HG03520 (cell line): ENCODE measurements at regions not wholly inside any gene's neighbourhood (a gene's known extent, or its start where the extent isn't known, plus 50 kb on each side); places are given as distances from the start of the nearest gene placed in this dataset.
"Not testable (repeated sequence)": the region's sequence is repeated elsewhere in the genome, so short reads cannot be mapped to it uniquely, and the experiment has no call there.

ENCODE experiments used
- ATAC-seq: cut with Tn5 transposase; IDR thresholded peaks from one replicate; pipeline ENCODE4 v1.9.1; 2021; ENCODE audit warnings: mild to moderate bottlenecking, moderate library complexity; ENCODE audit not compliant: unreplicated experiment

DNA sequence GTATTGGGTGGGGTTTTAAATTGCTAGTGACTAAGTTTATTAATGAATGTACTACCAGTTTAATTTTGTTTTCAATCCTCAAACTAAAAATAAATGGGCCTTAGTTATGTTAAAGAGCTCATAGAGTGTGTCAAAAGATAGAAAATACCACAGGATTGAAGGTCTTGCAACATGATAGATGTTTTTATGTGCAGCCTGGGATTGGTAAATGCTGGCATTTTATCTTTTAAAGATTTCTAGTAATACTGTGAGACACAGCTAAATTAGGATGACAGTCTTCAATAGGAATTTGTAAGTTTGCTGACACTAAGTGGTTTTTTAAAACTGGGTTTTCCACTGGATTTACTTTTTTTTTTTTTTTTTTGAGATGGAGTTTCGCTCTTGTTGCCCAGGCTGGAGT lies 122.3 kb downstream of the HAUS1 start:
- no peak for ATAC-seq

DNA sequence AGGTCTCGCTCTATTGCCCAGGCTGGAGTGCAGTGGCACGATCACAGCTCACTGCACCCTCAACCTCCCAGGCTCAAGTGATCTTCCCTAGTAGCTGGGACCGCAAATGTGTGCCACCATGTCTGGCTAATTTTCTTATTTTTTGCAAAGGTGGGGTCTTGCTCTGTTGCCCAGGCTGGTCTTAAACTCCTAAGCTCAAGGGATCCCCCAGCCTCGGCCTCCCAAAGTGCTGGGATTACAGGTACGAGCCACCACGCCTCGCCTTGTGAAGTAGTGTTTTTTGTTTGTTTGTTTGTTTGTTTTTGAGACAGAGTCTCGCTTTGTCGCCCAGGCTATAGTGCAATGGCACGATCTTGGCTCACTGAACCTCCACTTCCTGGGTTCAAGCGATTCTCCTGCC lies 125.5 kb downstream of the HAUS1 start:
- ATAC-seq = not testable (repeated sequence)

DNA sequence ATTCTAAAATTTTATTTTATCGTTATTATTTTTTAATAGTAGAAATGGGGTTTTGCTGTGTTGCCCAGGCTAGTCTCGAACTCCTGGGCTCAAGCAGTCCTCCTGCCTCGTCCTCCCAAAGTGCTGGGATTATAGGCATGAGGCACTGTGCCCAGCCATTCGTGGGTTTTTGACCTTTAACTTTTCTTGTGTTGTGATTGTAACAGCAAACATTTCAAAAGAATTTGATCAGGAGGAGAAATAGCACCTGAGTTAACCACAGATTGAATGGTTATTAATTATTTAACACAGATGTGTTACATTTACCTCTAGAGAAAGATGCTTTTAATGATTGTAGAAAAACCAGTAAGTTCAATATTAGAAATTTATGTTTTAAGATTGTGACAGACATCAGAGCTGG lies 132.0 kb downstream of the HAUS1 start:
- ATAC-seq = no peak

DNA sequence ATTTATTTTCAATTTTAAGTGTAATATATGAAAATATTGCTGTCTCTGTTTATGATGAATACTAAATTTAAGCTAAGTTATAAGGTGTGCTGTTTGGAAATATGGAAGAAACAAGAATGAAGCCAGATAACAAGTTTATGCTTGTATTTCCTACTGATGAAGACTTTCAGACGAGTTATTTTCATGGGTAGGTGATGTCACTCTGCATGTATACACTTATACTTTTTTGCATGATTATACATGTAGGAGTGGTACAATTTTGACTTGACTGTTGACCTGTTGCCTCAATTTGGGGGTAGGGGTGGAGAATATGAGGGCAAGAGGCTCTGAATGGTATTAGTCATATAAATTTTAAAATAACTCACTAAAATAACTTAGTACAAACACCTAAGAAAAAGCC lies 133.7 kb downstream of the HAUS1 start:
- ATAC-seq = no peak

DNA sequence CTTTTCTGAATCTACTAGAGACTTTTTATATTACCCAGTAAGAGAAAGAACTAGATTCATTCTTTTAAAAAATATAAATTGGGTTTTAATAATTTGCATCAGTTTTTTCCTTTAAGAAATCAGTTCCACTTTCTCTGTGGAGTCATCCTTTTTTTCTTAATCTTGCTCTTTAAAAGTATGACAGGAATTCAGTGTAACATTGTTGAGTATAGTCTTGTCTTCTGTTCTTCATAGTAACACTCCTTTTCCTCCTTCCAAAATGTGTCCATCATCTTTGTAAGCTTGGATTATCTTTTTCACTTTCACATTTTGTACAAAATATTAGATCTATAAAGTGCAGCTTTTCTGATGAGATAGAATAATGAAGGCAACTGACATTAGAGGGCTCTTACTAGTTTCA lies 135.4 kb downstream of the HAUS1 start:
- no peak for ATAC-seq

DNA sequence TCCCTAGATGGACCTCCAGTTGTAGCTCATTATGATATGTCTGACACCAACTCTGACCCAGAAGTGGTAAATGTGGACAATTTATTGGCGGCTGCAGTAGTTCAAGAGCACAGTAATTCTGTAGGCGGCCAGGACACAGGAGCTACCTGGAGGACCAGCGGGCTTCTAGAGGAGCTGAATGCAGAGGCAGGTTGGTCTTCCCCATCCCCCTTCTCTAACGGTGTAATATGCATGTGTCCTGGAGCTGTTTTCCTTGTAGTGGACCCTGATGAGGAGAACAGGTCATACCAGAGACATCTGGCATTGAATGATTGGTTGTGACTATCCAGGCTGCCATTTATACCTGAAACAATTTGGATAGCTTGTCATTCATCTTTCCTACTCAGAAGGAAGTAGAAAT lies 135.8 kb downstream of the HAUS1 start:
- ATAC-seq = no peak

DNA sequence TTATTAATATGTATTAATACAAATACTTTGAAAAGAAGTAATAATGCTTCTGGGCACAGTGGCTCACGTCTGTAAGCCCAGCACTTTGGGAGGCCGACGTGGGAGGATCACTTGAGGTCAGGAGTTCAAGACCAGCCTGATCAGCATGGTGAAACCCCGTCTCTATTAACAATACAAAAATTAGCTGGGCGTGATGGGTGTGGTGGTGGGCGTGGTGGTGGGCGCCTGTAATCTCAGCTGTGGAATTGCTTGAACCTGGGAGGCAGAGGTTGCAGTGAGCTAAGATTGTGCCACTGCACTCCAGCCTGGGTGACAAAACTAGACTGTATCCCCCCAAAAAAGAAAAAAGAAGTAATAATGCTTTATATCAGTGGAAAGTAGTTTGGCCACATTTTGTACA lies 137.2 kb downstream of the HAUS1 start:
- not testable (repeated sequence) for ATAC-seq

DNA sequence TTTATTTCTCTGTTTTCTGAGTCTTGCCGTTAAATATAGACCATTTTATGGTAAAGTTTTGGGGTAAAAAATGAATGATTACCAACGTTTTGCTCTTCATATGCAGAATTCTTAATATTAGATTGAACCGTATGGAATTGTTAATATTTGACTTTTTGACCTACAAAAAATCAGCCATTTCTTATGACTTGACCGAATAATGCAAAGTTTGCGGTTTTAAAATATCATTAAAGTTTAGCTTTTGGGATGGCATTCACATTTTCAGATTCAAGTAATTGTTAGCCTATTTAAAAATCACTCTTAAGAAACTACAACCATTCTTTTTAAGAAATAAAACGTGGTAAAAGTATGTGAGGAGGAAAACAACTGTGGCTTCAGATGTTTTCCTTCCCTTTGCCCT lies 138.0 kb downstream of the HAUS1 start:
- no peak for ATAC-seq

DNA sequence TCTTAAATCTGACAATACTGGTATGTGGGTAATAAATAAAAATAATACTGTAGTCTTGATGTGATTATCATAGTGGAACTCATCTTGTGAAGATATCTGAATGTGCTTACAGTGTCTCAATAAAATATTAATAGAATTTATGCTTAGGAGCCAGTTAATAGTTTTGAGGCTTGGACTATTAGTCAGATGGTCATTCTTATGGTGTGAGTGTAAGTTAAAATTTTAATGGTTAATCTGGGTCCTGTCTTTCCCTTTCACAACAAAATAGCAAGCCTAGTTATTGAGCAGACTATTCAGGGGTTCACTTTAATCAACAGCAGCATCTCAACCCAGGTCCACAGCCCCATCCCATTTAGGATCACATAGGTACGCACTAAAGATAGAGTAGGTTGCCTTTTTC lies 138.9 kb downstream of the HAUS1 start:
- no peak for ATAC-seq

DNA sequence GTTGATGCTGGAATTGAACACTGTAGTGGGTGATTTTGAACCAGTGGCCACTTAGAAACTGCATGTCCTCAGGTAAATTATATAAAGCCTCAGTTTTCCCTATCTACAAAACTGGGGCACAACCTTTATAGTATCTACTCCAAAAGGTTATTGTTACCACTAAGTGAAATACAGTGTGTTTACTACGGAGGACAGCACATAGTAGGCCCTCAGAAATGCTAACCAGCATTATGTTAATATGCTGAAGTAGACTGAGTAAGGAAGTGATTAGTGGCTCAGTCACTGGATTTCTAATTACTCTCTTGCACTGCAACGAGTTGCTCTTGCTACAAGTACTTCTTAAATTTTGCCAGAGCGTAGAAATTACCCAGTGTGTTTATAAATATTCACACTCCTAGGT lies 139.5 kb downstream of the HAUS1 start:
- no peak for ATAC-seq

DNA sequence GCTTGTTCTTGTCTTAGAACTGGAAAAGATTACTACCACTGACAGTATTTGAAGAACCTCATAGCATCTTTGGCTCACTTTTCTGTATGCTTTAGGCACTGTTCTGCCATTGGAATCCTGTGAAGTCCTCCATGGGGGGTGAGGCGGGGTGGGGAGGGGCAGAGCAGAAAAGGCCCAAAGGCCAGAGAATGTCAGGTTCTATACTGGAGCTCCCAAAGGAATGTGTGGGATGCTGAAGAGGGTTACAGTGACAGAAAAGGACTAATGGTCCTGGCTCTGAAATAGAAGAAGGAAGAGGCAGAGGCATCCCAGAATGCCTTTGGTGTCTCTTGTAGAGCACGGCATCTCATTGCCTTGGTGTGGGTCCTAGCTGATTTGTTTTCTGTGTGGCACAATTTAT lies 141.9 kb downstream of the HAUS1 start:
- no peak for ATAC-seq

DNA sequence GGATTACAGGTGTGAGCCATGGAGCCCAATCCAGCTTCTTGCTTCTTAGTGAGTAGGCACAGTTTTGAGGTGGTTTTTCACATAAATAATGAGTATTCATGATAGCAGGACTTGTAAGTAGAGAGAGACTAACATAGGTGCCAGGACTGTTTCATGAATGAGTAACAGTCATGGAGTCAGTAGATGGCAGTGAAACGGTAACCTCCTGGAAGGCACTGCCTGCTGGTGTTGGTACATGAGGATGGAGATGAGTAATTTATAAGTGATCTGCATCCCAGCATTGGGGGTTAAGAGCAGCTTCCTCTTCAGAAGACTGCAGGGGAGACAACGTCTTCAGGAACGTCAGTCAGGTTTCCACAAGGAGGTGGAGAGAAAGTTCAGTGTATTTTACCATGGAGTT lies 143.8 kb downstream of the HAUS1 start:
- no peak for ATAC-seq

DNA sequence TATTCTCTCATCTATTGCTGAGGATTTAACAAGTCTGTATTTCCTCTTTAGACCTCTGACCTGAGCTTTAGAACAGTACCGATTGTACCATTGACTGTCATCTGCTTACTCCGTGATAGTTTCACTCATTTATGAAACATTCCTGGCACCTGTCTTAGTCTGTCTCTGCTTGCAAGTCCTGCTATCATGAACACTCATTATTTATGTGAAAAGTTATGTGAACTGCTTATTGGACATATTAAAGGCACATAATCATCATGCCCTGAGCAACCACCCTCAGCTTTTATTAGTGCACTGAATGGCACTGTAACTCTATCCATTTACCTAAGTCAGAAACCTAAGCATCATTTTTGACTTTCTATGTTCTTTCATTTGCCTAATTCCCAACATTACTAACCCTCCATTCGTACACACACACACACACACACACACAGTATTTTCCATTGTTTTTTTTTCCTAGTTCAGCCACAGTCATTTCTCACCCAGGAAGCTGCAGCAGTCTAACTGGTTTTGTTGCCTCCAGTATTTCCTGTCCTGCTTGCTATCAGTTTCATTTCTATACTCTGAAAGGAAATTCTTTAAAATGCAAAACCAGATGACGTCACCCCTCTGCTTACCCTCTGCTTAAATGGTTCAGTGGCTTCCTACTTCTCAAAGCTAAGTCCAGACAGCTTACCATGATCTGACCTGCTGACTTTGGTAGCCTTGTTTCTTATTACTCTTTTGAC lies 146.1 kb downstream of the HAUS1 start:
- peak; percentile 97 for ATAC-seq

DNA sequence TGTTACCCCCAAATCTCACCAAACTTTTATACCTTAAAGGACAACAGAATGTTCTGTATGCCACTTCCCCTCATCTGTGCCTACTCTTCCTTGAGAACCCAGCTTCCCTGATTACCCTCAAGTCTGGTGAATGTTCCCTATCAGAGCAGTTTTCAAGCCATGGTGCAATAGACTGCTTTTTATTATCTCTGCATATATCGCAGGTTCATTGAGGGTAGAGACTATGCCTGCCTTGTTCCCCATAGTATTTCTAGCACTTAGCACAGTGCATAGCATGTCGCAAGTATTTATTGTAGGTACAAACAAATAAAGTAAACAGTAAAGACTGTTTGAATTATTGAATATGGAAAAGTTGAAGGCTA lies 146.6 kb downstream of the HAUS1 start:
- no peak for ATAC-seq

DNA sequence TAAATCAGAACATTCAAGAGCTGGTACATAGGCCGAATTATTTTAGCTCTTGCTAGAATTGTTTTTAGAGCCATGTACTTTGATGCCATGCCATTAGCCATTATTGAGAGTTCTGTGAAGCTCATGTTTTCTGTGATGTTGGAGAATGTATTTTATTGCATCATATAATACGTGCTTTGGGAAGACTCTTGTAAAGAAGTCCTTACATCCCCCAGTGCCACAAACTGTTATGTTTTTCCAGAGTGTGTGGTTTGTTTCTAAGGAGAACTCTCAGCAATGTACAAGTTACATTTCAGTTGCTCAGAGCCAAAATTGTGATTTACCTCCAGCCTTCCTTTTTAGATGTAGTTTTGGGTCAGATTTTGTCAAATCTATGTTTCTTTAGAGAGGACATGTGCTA lies 148.6 kb downstream of the HAUS1 start:
- ATAC-seq = no peak

DNA sequence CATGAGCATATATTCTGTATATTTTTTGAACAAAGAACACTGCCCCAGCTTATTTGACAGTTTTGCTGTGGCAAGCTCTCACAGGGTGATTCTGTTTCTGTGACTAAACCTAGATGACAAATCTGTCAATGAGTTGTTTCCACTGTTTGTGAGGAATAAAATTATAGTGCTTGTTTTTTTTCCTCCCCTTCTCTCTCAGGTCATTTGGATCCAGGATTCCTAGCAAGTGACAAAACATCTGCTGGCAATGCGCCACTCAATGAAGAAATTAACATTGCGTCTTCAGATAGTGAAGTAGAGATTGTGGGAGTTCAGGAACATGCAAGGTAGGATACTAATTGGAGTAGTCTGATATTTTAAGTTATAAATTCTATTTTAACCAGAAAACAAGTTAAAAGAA lies 149.3 kb downstream of the HAUS1 start:
- no peak for ATAC-seq

DNA sequence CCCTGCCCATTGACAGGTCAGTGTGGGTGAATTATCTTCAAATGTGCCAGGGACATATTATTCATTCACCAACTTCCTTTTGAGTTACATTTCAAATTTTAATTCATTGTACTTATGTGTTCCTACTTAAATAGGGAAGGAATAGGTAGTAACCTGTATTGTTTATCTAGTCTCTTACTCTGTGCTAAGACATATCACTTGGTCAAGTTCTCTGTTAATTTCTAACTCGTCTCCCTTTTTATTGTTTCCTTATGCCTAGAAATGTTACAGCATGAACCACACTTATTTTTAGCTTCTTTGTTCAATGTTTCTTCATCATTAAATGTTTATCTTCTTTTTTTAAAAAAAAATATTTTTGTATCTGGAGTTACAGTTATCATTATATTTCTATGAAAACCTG lies 151.9 kb downstream of the HAUS1 start:
- ATAC-seq = no peak

DNA sequence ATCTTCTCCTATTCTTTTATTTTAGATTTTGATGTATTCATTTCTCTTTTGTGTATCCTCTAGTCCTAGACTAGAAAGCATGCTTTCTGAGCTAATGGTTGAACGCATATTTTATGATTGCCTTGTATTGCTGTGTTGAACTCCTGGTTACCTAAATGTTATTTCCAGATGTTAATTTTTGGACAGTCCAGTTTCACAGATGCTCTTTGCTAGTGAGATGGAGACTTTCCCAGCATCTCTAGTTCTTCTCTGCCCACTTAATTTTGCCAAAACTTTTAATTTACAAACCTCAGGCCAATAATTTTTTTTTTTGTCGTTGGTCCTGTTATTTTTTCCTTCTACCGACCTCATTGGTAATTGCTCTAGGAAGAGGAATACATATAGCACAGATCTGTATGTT lies 153.2 kb downstream of the HAUS1 start:
- ATAC-seq = no peak

DNA sequence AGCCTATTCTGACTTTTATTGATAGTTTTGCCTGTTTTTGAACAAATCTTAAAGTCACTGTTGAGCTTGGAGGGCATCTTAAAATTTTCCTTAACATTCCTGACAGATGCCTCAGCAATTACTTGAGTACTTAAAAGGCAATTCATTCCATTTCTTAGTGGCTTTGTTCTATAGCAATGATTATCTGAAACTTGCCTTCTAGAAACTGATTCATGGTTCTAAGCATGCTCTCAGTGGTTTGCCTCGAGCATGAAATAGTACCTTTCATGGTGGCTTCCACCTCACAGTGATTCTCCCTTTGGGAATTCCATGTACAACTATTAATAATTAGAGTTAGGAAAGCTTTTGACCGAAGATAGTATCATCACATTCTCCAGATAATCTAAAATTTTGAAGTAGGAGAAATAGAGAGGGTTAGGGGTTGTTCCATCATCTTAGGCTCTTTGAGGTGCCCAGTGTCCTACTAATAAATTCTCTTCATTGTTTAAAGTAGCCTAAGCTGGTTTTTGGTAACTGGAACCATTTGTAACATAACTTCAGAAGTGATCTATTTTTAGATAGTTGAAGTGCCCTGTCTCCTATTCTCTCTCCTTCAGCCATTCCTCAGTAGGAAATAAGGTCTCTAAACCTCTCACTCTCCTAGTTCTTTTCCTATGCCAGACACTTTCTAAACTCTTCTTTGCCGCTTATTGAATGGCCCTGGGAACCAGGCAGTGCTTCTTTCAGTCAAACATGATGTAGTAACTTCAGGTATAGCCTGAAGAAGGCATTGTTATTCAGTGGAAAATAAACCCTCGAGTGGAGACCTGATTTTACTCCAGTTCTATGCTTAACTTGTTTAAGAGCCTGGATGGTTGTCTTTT lies 156.1 kb downstream of the HAUS1 start:
- ATAC-seq = no peak

DNA sequence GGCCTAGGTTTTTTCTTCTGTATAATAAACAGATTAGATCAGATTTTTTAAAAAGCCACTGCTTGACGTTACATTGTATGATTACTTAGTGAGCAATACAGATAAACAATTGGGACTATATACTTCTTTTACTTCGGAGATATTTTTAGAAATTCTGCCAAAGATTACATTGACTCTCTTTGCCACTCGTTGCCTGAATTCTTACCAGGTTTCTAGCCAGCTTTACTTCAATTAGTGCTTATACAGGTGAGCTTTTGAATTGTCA lies 156.6 kb downstream of the HAUS1 start:
- ATAC-seq = no peak

DNA sequence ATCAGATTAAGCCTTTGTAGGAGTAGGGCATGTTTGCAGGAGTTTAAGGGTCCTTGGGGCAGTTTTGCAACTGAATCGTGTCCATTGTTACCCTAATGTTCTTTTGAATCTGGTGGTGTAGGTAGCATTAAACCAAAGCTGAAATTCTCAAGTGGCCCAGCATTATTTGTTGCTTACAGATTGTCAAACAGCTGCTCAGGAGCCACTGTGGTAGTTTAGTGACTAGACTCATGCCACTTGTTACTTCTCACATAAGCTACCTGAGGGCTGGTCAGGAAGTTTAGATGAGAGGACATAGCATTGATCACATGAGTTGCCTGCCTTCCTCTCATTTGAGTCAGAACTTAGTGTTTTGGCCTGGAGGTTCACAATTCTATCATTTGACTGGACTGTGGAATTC lies 157.6 kb downstream of the HAUS1 start:
- ATAC-seq = no peak

DNA sequence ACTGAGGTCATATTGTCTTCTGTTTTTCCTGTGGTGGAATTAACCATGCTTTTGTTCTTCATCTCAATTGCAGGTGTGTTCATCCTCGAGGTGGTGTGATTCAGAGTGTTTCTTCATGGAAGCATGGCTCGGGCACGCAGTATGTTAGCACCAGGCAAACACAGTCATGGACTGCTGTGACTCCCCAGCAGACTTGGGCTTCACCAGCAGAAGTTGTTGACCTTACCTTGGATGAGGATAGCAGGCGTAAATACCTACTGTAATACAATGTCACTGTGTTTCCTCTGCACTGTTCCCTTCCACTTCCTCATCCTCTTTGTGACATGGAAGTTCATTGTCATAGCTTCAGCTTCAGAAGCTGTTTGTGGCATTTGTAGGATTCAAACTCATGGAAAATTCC lies 158.7 kb downstream of the HAUS1 start:
- ATAC-seq = no peak

DNA sequence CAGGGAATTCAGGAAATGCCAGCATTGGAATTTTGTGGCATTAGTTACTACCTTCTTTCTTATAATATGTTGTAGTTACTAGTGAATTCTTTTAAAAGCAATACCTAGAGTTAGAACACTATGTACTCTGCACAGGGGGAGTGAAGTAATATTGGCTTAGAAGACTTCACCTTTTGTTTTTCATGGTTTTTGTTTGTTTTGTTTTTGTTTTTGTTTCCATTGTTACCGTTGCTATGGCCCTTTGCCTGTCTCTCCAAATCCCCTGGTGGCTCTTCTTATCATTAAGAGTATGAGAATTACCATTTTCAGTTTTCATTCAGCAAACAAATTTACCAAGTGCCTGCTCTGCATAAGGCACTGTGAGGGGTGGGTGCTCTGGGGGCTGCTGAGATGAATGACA lies 160.1 kb downstream of the HAUS1 start:
- ATAC-seq = peak; percentile 66
